Esophagus (tissue), 2 donors: ENCODE measurements at regions not wholly inside any gene's neighbourhood (a gene's known extent, or its start where the extent isn't known, plus 50 kb on each side); places are given as distances from the start of the nearest gene placed in this dataset.

ENCODE experiments used
- H3K27ac ChIP-seq, 2 donors: one replicate each; pipeline ENCODE4 v1.5.1; 2013; ENCODE audit warnings: low read depth in 2 of 2, mild to moderate bottlenecking in 2 of 2, inconsistent platforms in 1 of 2, low read length in 1 of 2, moderate library complexity in 1 of 2
- H3K27me3 ChIP-seq, 2 donors: one replicate each; pipeline ENCODE4 v1.6.1; 2013; ENCODE audit warnings: low read length in 2 of 2, control low read depth in 1 of 2, mild to moderate bottlenecking in 1 of 2; ENCODE audit not compliant: insufficient read depth in 2 of 2, control insufficient read depth in 1 of 2
- H3K36me3 ChIP-seq, 2 donors: one replicate each; pipeline ENCODE4 v1.6.1; 2013; ENCODE audit warnings: low read length in 1 of 2; ENCODE audit not compliant: control insufficient read depth in 2 of 2, insufficient read depth in 2 of 2
- H3K4me1 ChIP-seq, 2 donors: one replicate each; pipeline ENCODE4 v1.6.1; 2013; ENCODE audit warnings: low read length in 1 of 2; ENCODE audit not compliant: control insufficient read depth in 2 of 2, insufficient read depth in 2 of 2
- H3K4me3 ChIP-seq, 2 donors: one replicate each; pipeline ENCODE4 v1.5.1; 2013; ENCODE audit warnings: low read length in 2 of 2, mild to moderate bottlenecking in 2 of 2, low read depth in 1 of 2, moderate library complexity in 1 of 2
- H3K9me3 ChIP-seq, 2 donors: one replicate each; pipeline ENCODE4 v1.6.1; 2013; ENCODE audit warnings: mild to moderate bottlenecking in 2 of 2, low read depth in 1 of 2, low read length in 1 of 2, moderate library complexity in 1 of 2; ENCODE audit not compliant: control insufficient read depth in 2 of 2, insufficient read depth in 1 of 2
- WGBS, 2 donors: extraction: QIAGEN DNeasy Blood & Tissue Kit; methylation state at CpG; one replicate each; pipeline ENCODE4 v1.1.7; 2013; 5-methylcytosine and 5-hydroxymethylcytosine counted together
- donor health status: healthy with polysubstance abuse.
- donor health status: Bipolar disorder and iron deficiency.

GRCh38 chr9:78565481-78565880 lies 268.6 kb downstream of the PSAT1 start:
- no peaks in the 10 kb centered on the region for H3K36me3 ChIP-seq
- H3K9me3 ChIP-seq: no peaks in the 10 kb centered on the region
- H3K4me3 ChIP-seq: no peak overlapping the region
- no peak overlapping the region for H3K27ac ChIP-seq
- H3K27me3 ChIP-seq: no peaks in the 10 kb centered on the region
- peaks cover 0 to 3% of the 10 kb centered on the region in 2 donors for H3K4me1 ChIP-seq
- 74% methylated on average over 5 of the region's 5 CpGs for WGBS, 2 donors

GRCh38 chr9:78566521-78566920 lies 269.6 kb downstream of the PSAT1 start:
- Histone ChIP-seq H3K4me3 (no peak overlapping the region), H3K27me3 (no peaks in the 10 kb centered on the region), H3K9me3 (no peaks in the 10 kb centered on the region), H3K27ac (no peak overlapping the region), H3K4me1 (peaks cover 0 to 3% of the 10 kb centered on the region in 2 donors), H3K36me3 (no peaks in the 10 kb centered on the region)
- 51 to 60% methylated on average over 2 of the region's 2 CpGs for WGBS, 2 donors

- Histone ChIP-seq H3K27ac (peak overlapping the region in 1 of 2 donors; percentile 11), H3K4me3 (no peak overlapping the region), H3K27me3 (no peaks in the 10 kb centered on the region), H3K9me3 (no peaks in the 10 kb centered on the region), H3K4me1 (peaks cover 0 to 3% of the 10 kb centered on the region in 2 donors), H3K36me3 (no peaks in the 10 kb centered on the region)
- WGBS, 2 donors: 83 to 87% methylated on average over 5 of the region's 5 CpGs
These were observed 270.2 kb downstream of the PSAT1 start for GRCh38 chr9:78566948-78567675.

- Histone ChIP-seq H3K4me1 (peaks cover 0 to 3% of the 10 kb centered on the region in 2 donors), H3K9me3 (no peaks in the 10 kb centered on the region), H3K4me3 (no peak overlapping the region), H3K36me3 (no peaks in the 10 kb centered on the region), H3K27me3 (no peaks in the 10 kb centered on the region), H3K27ac (peak overlapping the region in 1 of 2 donors; percentile 11)
- 74 to 81% methylated on average over 3 of the region's 3 CpGs for WGBS, 2 donors
These were observed 270.8 kb downstream of the PSAT1 start for GRCh38 chr9:78567693-78568092.

- H3K27me3 ChIP-seq: no peaks in the 10 kb centered on the region
- H3K9me3 ChIP-seq: no peaks in the 10 kb centered on the region
- no peak overlapping the region for H3K4me3 ChIP-seq
- H3K36me3 ChIP-seq: no peaks in the 10 kb centered on the region
- WGBS, 2 donors: 91% methylated on average over 5 of the region's 5 CpGs
- no peak overlapping the region for H3K27ac ChIP-seq
- peaks cover 0 to 3% of the 10 kb centered on the region in 2 donors for H3K4me1 ChIP-seq
These were observed 271.8 kb downstream of the PSAT1 start for GRCh38 chr9:78568774-78569173.

- Histone ChIP-seq H3K36me3 (no peaks in the 10 kb centered on the region), H3K4me1 (no peaks in the 10 kb centered on the region), H3K27ac (no peak overlapping the region), H3K4me3 (no peak overlapping the region), H3K9me3 (no peaks in the 10 kb centered on the region), H3K27me3 (no peaks in the 10 kb centered on the region)
- 41 to 45% methylated on average over 3 of the region's 3 CpGs for WGBS, 2 donors
These were observed 275.3 kb downstream of the PSAT1 start for GRCh38 chr9:78572266-78572665.

GRCh38 chr9:78573205-78573604 lies 276.3 kb downstream of the PSAT1 start:
- Histone ChIP-seq H3K4me1 (no peaks in the 10 kb centered on the region), H3K36me3 (no peaks in the 10 kb centered on the region), H3K9me3 (no peaks in the 10 kb centered on the region), H3K4me3 (no peak overlapping the region), H3K27me3 (no peaks in the 10 kb centered on the region), H3K27ac (no peak overlapping the region)
- 71 to 82% methylated on average over 1 of the region's 1 CpG for WGBS, 2 donors

GRCh38 chr9:78573669-78574068 lies 276.7 kb downstream of the PSAT1 start:
- 70 to 71% methylated on average over 4 of the region's 4 CpGs for WGBS, 2 donors
- Histone ChIP-seq H3K4me1 (no peaks in the 10 kb centered on the region), H3K36me3 (no peaks in the 10 kb centered on the region), H3K27me3 (no peaks in the 10 kb centered on the region), H3K9me3 (no peaks in the 10 kb centered on the region), H3K27ac (no peak overlapping the region), H3K4me3 (no peak overlapping the region)

GRCh38 chr9:78574354-78575045 lies 277.6 kb downstream of the PSAT1 start:
- Histone ChIP-seq H3K9me3 (no peaks in the 10 kb centered on the region), H3K27me3 (no peaks in the 10 kb centered on the region), H3K36me3 (no peaks in the 10 kb centered on the region), H3K4me3 (no peak overlapping the region), H3K4me1 (no peaks in the 10 kb centered on the region), H3K27ac (no peak overlapping the region)
- WGBS, 2 donors: 45 to 59% methylated on average over 7 of the region's 7 CpGs

GRCh38 chr9:78575081-78575480 lies 278.2 kb downstream of the PSAT1 start:
- Histone ChIP-seq H3K9me3 (no peaks in the 10 kb centered on the region), H3K27me3 (no peaks in the 10 kb centered on the region), H3K4me3 (no peak overlapping the region), H3K36me3 (no peaks in the 10 kb centered on the region), H3K27ac (no peak overlapping the region), H3K4me1 (no peaks in the 10 kb centered on the region)
- 45 to 52% methylated on average over 4 of the region's 4 CpGs for WGBS, 2 donors
